Rectal smooth muscle tissue (tissue), 1 donor: ENCODE measurements at regions not wholly inside any gene's neighbourhood (a gene's known extent, or its start where the extent isn't known, plus 50 kb on each side); places are given as distances from the start of the nearest gene placed in this dataset.
"Not testable (repeated sequence)": the region's sequence is repeated elsewhere in the genome, so short reads cannot be mapped to it uniquely, and the experiment has no call there.

Experiments
- H3K27ac ChIP-seq: one replicate; pipeline ENCODE4 v1.7.0; 2013; ENCODE audit warnings: low read depth, low read length, inconsistent platforms
- H3K27me3 ChIP-seq: one replicate; pipeline ENCODE4 v1.7.0; 2013; ENCODE audit warnings: low read length; ENCODE audit not compliant: control insufficient read depth, insufficient read depth
- H3K36me3 ChIP-seq: one replicate; pipeline ENCODE4 v1.7.0; 2013; ENCODE audit warnings: low read length; ENCODE audit not compliant: control insufficient read depth, insufficient read depth
- H3K4me1 ChIP-seq: one replicate; pipeline ENCODE4 v1.7.0; 2013; ENCODE audit warnings: low read length; ENCODE audit not compliant: control insufficient read depth, insufficient read depth
- H3K4me3 ChIP-seq: one replicate; pipeline ENCODE4 v1.7.0; 2013; ENCODE audit warnings: low read length
- H3K9ac ChIP-seq: one replicate; pipeline ENCODE4 v1.7.0; 2013; ENCODE audit warnings: low read length

DNA sequence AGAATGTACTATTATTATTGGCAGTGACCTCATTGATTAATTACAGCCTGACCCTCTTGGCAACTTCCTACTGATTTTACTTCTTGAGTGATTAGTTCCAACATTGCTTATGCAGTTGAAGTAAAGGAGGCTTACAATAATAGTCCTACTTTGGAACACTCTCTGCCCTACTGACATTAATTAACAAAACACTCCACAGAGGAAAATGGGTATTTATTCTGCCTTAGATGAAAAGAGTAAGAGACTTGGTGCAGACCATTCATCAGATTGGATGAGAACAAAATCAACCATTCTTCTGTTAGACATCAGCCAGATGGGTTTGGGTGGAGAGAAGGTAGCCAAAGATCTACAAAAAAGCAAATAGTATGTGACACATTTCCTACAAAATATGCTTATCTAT is 363.8 kb downstream of the FAT3 start:
- Histone ChIP-seq H3K36me3 (no peaks in the 10 kb centered on the region), H3K4me3 (no peak overlapping the region), H3K9ac (no peak overlapping the region), H3K27me3 (no peaks in the 10 kb centered on the region), H3K4me1 (no peaks in the 10 kb centered on the region), H3K27ac (no peak overlapping the region)

DNA sequence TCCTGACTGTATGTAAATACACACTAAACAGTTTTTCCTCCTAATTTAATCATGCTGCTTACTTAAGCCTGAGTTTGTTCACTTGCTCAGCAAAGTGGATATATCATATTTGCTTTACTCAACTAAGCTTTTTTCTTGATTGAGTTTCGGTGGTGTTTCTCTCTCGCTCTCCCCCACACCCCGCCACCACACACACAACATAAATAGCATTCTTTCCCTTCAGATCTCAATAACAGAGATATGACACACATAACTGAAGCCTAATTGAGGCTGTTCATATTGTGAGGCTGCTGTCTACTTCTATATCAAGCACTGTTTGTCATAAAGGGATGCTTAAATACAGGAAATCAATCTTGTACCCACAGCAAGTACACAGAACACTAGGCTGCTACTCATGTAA is 364.9 kb downstream of the FAT3 start:
- Histone ChIP-seq H3K4me1 (no peaks in the 10 kb centered on the region), H3K27ac (no peak overlapping the region), H3K36me3 (no peaks in the 10 kb centered on the region), H3K4me3 (no peak overlapping the region), H3K9ac (no peak overlapping the region), H3K27me3 (no peaks in the 10 kb centered on the region)

DNA sequence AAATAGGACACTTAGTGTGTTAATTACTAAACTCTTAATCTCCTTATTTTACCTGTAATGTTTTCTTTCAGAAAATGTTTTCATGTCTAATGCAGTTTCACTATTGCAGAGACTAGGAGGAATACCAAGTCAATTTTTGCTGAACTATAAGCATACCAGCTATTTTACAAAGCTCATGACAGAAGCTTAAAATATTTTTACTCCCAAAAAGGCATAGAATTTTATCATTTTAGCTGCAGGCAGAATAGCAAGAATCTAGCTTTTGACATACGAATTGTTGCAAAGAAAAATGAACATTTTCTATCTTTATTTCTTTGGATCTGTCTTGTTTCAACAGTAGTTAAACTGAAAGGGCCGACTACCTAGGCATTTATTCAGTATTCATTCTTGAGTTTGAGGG is 366.9 kb downstream of the FAT3 start:
- H3K4me3 ChIP-seq = no peak overlapping the region
- no peak overlapping the region for H3K27ac ChIP-seq
- H3K36me3 ChIP-seq = no peaks in the 10 kb centered on the region
- H3K4me1 ChIP-seq = no peaks in the 10 kb centered on the region
- no peak overlapping the region for H3K9ac ChIP-seq
- H3K27me3 ChIP-seq = no peaks in the 10 kb centered on the region

DNA sequence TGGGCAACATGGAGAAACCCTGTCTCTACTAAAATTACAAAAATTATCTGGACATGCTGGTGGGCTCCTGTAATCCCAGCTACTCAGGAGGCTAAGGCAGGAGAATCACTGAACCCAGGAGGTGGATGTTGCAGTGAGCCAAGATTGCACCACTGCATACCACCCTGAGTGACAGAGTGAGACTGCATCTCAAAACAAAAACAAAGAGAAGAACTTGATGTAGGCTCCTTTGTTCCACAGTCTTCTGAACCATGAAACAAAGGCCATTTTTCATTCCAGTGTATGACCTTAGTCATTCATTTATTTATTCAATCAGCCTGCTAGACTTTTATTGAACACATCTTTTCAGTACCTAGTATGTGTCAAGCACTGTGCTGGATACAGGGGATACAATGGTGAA is 369.6 kb downstream of the FAT3 start:
- H3K4me3 ChIP-seq = no peak overlapping the region

GRCh38 chr11:92595052-92595451 is 370.4 kb downstream of the FAT3 start:
- no peaks in the 10 kb centered on the region for H3K36me3 ChIP-seq
- H3K4me1 ChIP-seq = no peaks in the 10 kb centered on the region
- no peak overlapping the region for H3K4me3 ChIP-seq
- H3K27ac ChIP-seq = no peak overlapping the region
- no peaks in the 10 kb centered on the region for H3K27me3 ChIP-seq
- no peak overlapping the region for H3K9ac ChIP-seq

More for the DNA sequence above, 369.6 kb downstream of the FAT3 start:
- Histone ChIP-seq H3K9ac (no peak overlapping the region), H3K4me1 (no peaks in the 10 kb centered on the region), H3K36me3 (no peaks in the 10 kb centered on the region), H3K27me3 (no peaks in the 10 kb centered on the region), H3K27ac (no peak overlapping the region)

DNA sequence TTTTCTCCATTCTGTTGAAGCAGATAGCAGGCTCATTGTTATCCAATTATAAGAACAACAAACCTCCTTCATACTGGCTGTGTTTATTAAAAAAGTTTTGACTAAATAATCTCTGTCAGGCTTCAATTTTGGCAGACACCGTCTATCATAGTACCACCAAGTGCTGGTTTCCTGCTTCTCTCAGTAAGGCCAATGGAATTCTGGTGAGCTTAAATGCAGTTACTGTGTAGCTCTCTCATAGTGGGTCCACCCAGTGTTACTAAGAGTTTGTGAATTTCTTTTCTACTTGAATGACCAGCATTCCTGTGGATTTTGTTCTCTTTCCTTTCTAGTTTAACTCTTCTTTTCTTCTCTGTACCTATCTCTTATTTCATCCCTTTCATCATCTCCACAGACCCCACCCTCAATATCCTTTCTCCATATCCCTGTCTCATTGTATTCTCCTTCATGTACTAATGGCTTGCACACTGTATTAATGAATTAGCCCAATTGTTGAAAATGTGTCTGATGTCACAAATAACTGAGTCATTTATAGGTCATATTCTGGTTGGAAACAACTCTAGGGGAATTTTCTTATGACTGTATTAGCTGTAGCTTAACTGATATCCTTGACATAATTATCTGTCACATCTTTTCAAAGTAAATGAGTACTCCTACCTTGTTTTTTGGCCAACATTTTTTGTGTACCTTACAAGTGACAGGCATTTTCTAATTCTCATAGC is 372.1 kb downstream of the FAT3 start:
- Histone ChIP-seq H3K27me3 (no peaks in the 10 kb centered on the region), H3K4me3 (no peak overlapping the region), H3K9ac (no peak overlapping the region), H3K36me3 (no peaks in the 10 kb centered on the region), H3K27ac (no peak overlapping the region), H3K4me1 (no peaks in the 10 kb centered on the region)

GRCh38 chr11:92601048-92601447 is 368.4 kb upstream of the MTNR1B start:
- no peak overlapping the region for H3K27ac ChIP-seq

DNA sequence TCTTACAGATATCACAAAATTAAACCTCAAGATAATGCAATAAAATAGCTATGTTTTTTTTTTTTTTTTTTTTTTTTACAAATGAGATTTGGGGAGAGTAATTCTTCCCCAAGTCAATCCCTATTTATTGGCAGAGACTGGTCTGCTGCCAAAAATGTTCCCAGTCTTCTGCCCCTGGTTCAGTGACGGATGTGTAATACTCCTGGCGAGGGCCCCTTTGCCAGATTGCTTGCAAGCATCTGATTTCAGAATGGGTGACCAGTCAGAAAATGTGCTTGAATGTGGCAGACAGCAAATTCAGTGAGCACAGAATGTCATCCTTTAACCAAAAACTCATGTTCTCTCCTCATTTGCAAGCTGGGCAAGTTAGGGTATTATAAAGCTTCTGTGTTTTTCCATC is 363.8 kb upstream of the MTNR1B start:
- Histone ChIP-seq H3K4me1 (no peaks in the 10 kb centered on the region), H3K27me3 (no peaks in the 10 kb centered on the region), H3K36me3 (no peaks in the 10 kb centered on the region), H3K27ac (no peak overlapping the region), H3K4me3 (no peak overlapping the region), H3K9ac (no peak overlapping the region)

More at GRCh38 chr11:92601048-92601447, 368.4 kb upstream of the MTNR1B start:
- H3K9ac ChIP-seq = no peak overlapping the region
- no peak overlapping the region for H3K4me3 ChIP-seq
- no peaks in the 10 kb centered on the region for H3K36me3 ChIP-seq
- H3K27me3 ChIP-seq = no peaks in the 10 kb centered on the region
- no peaks in the 10 kb centered on the region for H3K4me1 ChIP-seq

GRCh38 chr11:92607969-92608722 is 361.3 kb upstream of the MTNR1B start:
- H3K27me3 ChIP-seq = no peaks in the 10 kb centered on the region
- H3K4me1 ChIP-seq = no peaks in the 10 kb centered on the region
- no peaks in the 10 kb centered on the region for H3K36me3 ChIP-seq
- H3K9ac ChIP-seq = no peak overlapping the region
- H3K4me3 ChIP-seq = no peak overlapping the region
- H3K27ac ChIP-seq = no peak overlapping the region

- Histone ChIP-seq H3K9ac (no peak overlapping the region), H3K4me1 (no peaks in the 10 kb centered on the region), H3K4me3 (no peak overlapping the region), H3K36me3 (no peaks in the 10 kb centered on the region), H3K27ac (no peak overlapping the region), H3K27me3 (no peaks in the 10 kb centered on the region)
These were observed 358.3 kb upstream of the MTNR1B start for GRCh38 chr11:92611157-92611556.

- H3K36me3 ChIP-seq, H3K27me3 ChIP-seq, H3K27ac ChIP-seq, H3K9ac ChIP-seq, H3K4me3 ChIP-seq, H3K4me1 ChIP-seq: not testable (repeated sequence)
These were observed 351.4 kb upstream of the MTNR1B start for GRCh38 chr11:92618020-92618419.

DNA sequence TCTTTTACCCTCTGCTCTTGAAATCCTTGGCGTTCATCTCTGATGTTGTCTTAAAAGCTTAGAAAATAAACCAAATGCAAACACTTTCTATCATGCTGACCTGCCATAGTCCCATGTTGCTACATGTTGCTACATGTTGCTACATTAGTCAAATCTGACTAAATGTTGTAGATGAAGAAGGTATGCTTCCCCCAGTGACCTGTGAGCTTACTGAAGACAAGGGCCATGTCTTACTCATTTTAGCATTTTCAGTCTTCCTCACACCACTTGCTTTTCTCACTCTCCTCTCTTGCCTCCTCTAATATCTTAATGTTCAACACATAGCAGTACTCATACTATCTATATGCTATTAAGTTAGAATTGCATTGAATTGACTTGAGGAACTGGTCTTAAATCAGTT is 346.4 kb upstream of the MTNR1B start:
- no peaks in the 10 kb centered on the region for H3K36me3 ChIP-seq
- no peak overlapping the region for H3K27ac ChIP-seq
- H3K4me1 ChIP-seq = no peaks in the 10 kb centered on the region
- H3K27me3 ChIP-seq = no peaks in the 10 kb centered on the region
- no peak overlapping the region for H3K4me3 ChIP-seq
- no peak overlapping the region for H3K9ac ChIP-seq

GRCh38 chr11:92625894-92626293 is 343.6 kb upstream of the MTNR1B start:
- H3K36me3 ChIP-seq = no peaks in the 10 kb centered on the region
- H3K27ac ChIP-seq = no peak overlapping the region
- no peak overlapping the region for H3K4me3 ChIP-seq
- H3K27me3 ChIP-seq = no peaks in the 10 kb centered on the region
- no peak overlapping the region for H3K9ac ChIP-seq
- no peaks in the 10 kb centered on the region for H3K4me1 ChIP-seq
